ENCODE measurements at regions not wholly inside any gene's neighbourhood (a gene's known extent, or its start where the extent isn't known, plus 50 kb on each side); places are given as distances from the start of the nearest gene placed in this dataset.

- no peaks in the 10 kb centered on the region for H3K4me1 ChIP-seq
- DNase-seq (ENCODE audit: low read depth in 1 of 2, low spot score in 1 of 2) (no peak), ATAC-seq (no peak), FAIRE-seq (no peak)
- no peak overlapping the region for H3K4me3 ChIP-seq
- H3K27ac ChIP-seq = no peak overlapping the region
- H3K4me2 ChIP-seq = no peak overlapping the region
- ChIA-PET CTCF (no interaction called here), POLR2A (no interaction called here)
- TF ChIP-seq JUN (IDR thresholded peaks at IDR 0.05) (no peak), RFX5 (IDR thresholded peaks at IDR 0.05) (no peak), EHF (CRISPR knock-in tag; IDR thresholded peaks at IDR 0.05) (no peak), FOSL2 (IDR thresholded peaks at IDR 0.05) (no peak), FOSL2 (CRISPR knock-in tag; IDR thresholded peaks at IDR 0.05) (no peak), ZC3H11A (IDR thresholded peaks at IDR 0.05) (no peak), PBX3 (IDR thresholded peaks at IDR 0.05) (no peak), FOSB (CRISPR knock-in tag; IDR thresholded peaks at IDR 0.05) (no peak), ESRRA (IDR thresholded peaks at IDR 0.05; ENCODE audit: borderline replicate concordance, low read length) (no peak), MAFK (IDR thresholded peaks at IDR 0.05; ENCODE audit: partially characterized antibody) (no peak), RCOR1 (IDR thresholded peaks at IDR 0.05; ENCODE audit: low read depth, low read length) (no peak), TP53 (CRISPR knock-in tag; IDR thresholded peaks at IDR 0.05) (no peak), HOXA7 (CRISPR knock-in tag; IDR thresholded peaks at IDR 0.05) (no peak)
- WGBS (ENCODE audit: missing lambda C conversion rate) = 35% methylated on average over 5 of the region's 5 CpGs
- no peaks in the 10 kb centered on the region for H3K9me3 ChIP-seq
Observed at GRCh38 chr12:17507336-17507735, 582.7 kb downstream of the RERGL start.

- ChIA-PET POLR2A (no interaction called here), CTCF (no interaction called here)
- FAIRE-seq (no peak), ATAC-seq (no peak), DNase-seq (ENCODE audit: low read depth in 1 of 2, low spot score in 1 of 2) (no peak)
- H3K9me3 ChIP-seq = no peaks in the 10 kb centered on the region
- TF ChIP-seq CBX8 (IDR thresholded peaks at IDR 0.05) (no peak), POLR2AphosphoS2 (conservative IDR thresholded peaks at IDR 0.05; ENCODE audit: low read length) (no peak), EHF (CRISPR knock-in tag; IDR thresholded peaks at IDR 0.05) (no peak), FOXS1 (CRISPR knock-in tag; IDR thresholded peaks at IDR 0.05) (no peak), TFCP2L1 (CRISPR knock-in tag; IDR thresholded peaks at IDR 0.05) (no peak), RCOR1 (IDR thresholded peaks at IDR 0.05; ENCODE audit: low read depth, low read length) (no peak), KDM1A (IDR thresholded peaks at IDR 0.05; ENCODE audit: low read depth) (no peak), NR3C1 (IDR thresholded peaks at IDR 0.05) (no peak), RAD21 (conservative IDR thresholded peaks at IDR 0.05 in 1 of 2, IDR thresholded peaks at IDR 0.05 in 1 of 2) (no peak), HEYL (CRISPR knock-in tag; IDR thresholded peaks at IDR 0.05) (no peak), HDAC2 (IDR thresholded peaks at IDR 0.05) (no peak), POLR2A (IDR thresholded peaks at IDR 0.05; ENCODE audit: low read length) (no peak), HES2 (IDR thresholded peaks at IDR 0.05) (no peak), PHF8 (IDR thresholded peaks at IDR 0.05; ENCODE audit: borderline replicate concordance, low read depth) (no peak)
- 86% methylated on average over 1 of the region's 1 CpG for WGBS (ENCODE audit: missing lambda C conversion rate)
- no peak overlapping the region for H3K27ac ChIP-seq
- H3K4me1 ChIP-seq = no peaks in the 10 kb centered on the region
- no peak overlapping the region for H3K4me2 ChIP-seq
- H3K4me3 ChIP-seq = no peak overlapping the region
Observed at GRCh38 chr12:17503742-17504141, 586.3 kb downstream of the RERGL start.

GRCh38 chr12:17489452-17489851 is 600.5 kb downstream of the RERGL start:
- 46% methylated on average over 4 of the region's 4 CpGs for WGBS (ENCODE audit: missing lambda C conversion rate)
- no peak for ATAC-seq

More at GRCh38 chr12:17489452-17489851, 600.5 kb downstream of the RERGL start:
- no peak overlapping the region for H3K4me3 ChIP-seq
- POLR2A ChIA-PET = no interaction called here
- no peak for FAIRE-seq
- no peak overlapping the region for H3K4me2 ChIP-seq
- CTCF ChIA-PET = no interaction called here
- H3K27ac ChIP-seq = no peak overlapping the region
- no peaks in the 10 kb centered on the region for H3K9me3 ChIP-seq
- DNase-seq (ENCODE audit: low read depth in 1 of 2, low spot score in 1 of 2) = no peak
- TF ChIP-seq HEYL (CRISPR knock-in tag; IDR thresholded peaks at IDR 0.05) (no peak), RARB (CRISPR knock-in tag; IDR thresholded peaks at IDR 0.05) (no peak)
- H3K4me1 ChIP-seq = no peaks in the 10 kb centered on the region
